GM12872 (cell line): ENCODE measurements at regions not wholly inside any gene's neighbourhood (a gene's known extent, or its start where the extent isn't known, plus 50 kb on each side); places are given as distances from the start of the nearest gene placed in this dataset.

Experiments
- CTCF ChIP-seq: IDR thresholded peaks from 3 replicates; pipeline ENCODE4 v1.5.1; 2011; ENCODE audit warnings: low read depth, mild to moderate bottlenecking, low read length, moderate library complexity; ENCODE audit not compliant: insufficient read depth

- TF ChIP-seq CTCF: no peak
Measured at GRCh38 chr15:35630985-35631384, 85.0 kb upstream of the DPH6 start.

- no peak for TF ChIP-seq CTCF
Measured at GRCh38 chr15:35633677-35634076, 87.7 kb upstream of the DPH6 start.

- no peak for TF ChIP-seq CTCF
Measured at GRCh38 chr15:35646790-35647189, 100.8 kb upstream of the DPH6 start.

- no peak for TF ChIP-seq CTCF
Measured at GRCh38 chr15:35647303-35647702, 101.3 kb upstream of the DPH6 start.

- no peak for TF ChIP-seq CTCF
Measured at GRCh38 chr15:35648941-35649340, 103.0 kb upstream of the DPH6 start.

GRCh38 chr15:35649575-35649974 lies 103.6 kb upstream of the DPH6 start:
- TF ChIP-seq CTCF: no peak

GRCh38 chr15:35654332-35654731 lies 108.4 kb upstream of the DPH6 start:
- TF ChIP-seq CTCF: no peak
